Ovary (tissue), 3 donors: ENCODE measurements at regions not wholly inside any gene's neighbourhood (a gene's known extent, or its start where the extent isn't known, plus 50 kb on each side); places are given as distances from the start of the nearest gene placed in this dataset.

Source experiments
- CTCF ChIP-seq, 3 donors: fragments of 450-650 bp in 2 of 3; fragments of 200-600 bp in 1 of 3; IDR thresholded peaks; one replicate each; pipeline versions ENCODE4 v1.5.1 to v1.8.0; 2016 to 2022; ENCODE audit warnings: antibody characterized with exemption in 3 of 3, mild to moderate bottlenecking in 1 of 3
- EP300 ChIP-seq: sonication (generic); formaldehyde crosslinking; IDR thresholded peaks from one replicate; pipeline ENCODE4 v1.6.1; 2017; ENCODE audit warnings: antibody characterized with exemption
- donor health status: DM: no; HTN: no; CAD: no.

- TF ChIP-seq CTCF (IDR thresholded peaks at IDR 0.05) (no peak), EP300 (no peak)
Observed at GRCh38 chr17:73829676-73830280, 185.5 kb upstream of the SDK2 start.
